ENCODE measurements at regions not wholly inside any gene's neighbourhood (a gene's known extent, or its start where the extent isn't known, plus 50 kb on each side); places are given as distances from the start of the nearest gene placed in this dataset.

DNA sequence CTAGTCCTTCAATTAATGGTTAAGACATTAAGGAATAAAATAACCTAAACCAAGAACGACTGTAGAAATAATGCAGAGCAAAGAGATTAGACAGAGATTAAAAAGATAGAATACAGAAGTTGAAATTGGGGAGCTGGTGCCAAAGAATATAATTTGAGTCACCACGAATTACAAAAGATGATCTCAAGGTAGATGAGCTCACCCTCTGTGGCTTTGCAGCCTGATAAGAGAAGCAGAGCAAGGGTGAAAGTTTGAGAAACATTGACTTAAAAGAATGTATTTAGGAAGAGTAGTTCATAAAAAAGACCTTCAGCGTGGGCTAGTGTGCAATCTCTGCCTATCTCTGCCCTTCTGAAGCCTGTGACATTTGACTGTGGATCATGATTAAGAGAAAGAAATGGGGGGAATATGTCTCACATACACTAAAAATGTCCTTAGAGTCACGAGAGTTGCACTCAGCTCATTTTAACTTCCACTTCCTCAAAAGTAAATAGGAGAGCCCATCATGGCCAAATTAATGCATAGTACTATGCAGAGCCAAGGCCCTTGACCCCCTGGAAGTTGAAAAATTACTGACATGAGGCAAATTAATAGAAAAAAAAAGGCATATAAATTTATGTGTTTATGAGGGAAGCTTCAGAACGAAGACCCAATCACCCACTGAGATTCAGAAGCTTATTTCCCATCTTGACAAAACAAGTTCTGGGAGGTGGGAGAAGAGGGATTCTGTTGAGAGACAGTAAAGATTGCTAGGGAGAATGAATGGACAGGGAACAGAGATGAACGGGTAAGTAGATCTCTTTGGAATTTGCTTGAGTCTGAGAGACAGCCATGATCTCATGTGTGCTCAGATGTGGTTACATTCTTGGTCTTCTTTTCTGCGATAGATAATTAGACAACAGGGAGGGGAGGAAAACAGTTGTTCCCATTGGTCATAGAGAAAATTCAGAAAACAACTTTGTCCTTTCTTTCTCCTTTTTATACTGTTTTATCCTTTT, 395.4 kb upstream of the LRRC7 start:
- no peak for DNase-seq

DNA sequence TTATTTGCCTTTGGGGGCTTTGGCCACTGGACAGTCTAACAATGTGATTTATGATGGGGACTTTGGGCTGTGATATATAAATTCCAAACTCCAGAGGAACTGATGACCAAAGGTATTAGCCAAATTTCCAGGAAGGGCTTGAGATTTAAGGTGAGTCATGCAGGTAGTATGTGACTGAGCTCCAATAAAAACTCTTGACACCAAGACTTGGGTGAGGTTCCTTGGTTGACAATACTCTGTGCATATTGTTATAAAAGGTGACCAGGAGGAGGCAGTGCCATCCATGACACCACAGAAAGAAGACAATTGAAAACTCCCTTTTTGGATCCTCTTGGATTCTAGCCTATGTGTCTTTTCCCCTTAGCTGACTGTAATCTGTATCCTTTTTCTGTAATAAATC, 392.7 kb upstream of the LRRC7 start:
- no peak for DNase-seq

DNA sequence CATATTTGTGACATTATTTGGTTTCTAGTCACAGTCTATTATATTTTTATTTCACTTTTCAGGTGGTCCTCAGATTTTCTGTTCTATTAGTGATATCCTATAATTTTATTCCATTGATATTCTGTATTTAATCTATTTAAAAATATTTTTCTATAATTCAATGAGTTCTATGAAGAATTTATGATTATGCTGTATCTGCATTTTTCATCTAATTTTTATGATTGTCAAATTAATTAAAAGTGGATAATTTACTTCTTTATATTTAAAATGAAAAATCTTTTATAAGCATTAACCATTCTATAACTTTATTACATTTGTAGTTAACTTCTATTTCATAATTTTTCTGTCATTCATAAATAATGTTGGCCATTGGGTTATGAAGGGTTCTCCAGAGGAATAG, 387.4 kb upstream of the LRRC7 start:
- DNase-seq = no peak

DNA sequence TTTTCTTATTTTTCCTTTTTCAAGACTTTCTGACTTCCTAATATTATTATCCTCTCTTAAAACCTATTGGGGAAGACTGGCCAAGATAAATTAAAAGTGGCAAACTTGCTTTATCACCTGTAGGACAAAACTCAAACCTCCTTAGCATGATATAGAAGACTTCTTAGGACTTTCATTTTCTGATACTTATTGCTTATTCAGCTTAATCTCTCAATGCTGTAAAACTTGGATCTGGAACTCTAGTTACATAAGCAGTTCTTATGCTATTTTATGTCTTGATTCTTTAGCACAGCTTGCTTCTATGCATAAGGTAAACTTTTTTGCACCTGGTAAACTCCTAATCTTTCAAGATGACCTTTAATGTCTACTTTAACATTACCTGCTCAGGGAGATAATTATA, 382.3 kb upstream of the LRRC7 start:
- no peak for DNase-seq

DNA sequence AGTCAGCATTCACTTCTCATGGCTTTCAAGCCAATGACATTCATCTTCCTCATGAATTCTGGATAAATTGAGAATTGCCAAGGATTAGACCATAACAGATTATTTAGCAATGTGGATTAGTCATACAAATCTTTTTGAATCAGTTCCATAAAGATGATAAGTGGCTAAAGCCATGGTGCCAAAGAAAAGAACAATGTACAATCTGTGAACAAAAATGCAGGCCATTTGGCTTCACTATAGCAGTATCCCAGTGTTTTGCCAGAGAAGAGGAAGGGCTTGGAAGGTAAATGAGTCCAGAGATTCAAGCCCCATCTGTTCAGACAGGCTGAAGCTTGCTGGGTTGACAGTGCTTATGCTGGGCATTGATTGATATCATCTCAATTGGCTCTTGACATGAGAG, 376.4 kb upstream of the LRRC7 start:
- peak; percentile 96 for DNase-seq

DNA sequence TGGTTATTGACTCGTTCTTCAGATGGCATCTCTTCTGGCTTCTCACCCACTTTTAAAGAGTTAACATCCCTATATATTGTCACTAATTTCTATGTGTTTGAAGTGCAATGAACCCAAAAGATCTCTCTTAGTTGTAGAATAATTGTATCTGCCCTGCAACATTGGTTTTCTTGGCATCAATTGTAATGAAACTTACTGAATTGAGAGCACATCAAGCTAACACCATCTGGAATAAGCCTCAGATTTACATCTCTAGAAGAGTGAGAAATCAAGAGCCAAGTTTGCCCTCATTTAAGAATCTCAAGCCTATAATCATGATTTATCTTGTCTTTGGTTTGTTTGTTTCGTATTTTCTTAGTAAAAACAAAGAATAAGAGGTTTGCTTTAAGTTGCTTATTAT, 372.6 kb upstream of the LRRC7 start:
- no peak for DNase-seq

DNA sequence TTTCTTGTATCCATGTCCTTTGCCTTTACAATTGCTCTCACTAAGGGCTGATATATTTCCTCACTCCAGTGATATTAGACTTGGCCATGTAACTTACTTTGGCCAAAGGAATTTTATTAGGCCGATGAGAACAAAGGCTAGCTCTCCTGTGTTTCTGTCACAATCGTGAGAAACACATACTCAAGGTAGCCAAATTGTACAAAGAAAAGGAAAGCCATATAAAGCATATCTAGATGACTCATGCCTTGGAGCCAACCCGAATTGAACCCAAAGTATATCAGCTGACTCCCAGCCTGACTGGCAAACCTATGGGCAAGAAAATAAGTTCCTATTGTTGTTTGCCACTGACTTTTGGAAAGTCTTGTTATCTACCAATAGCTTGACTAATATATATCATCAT, 371.7 kb upstream of the LRRC7 start:
- DNase-seq = no peak

DNA sequence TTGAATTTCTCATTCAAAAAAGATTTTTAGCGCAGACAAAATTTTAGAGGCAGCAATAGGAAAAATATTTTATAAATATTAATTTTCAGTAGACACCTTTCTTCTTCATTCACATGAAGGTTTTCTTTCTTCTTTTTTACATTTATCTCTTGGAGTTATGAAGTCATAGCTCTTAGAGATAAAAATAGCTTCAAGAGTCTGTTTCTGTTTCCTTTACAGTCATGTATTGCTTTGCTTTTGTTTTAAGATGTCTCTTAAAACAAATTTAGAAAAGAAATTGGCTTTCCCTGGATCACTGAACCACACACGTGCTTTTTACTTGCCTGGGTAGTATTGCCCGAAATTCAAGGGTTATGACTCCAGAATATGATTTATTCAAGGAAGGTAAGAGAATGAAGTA, 369.9 kb upstream of the LRRC7 start:
- DNase-seq = no peak

DNA sequence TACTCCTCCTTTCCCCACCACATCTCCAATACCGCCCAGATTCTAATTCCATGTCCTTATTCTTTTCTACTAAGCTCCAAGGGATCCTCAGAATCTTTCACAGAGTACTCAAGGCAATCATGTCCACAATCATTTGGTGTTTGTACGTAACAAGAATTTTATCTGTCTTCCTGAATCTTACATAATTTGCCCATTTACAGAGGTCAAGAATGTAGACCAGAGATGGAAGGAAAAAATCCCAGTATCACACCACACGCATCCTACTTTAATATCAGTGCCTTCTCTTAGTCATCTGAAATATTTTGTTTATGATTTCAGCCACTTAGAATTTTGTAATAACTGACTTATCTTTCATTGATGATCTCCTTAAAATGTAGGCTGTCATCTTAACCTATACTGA, 366.0 kb upstream of the LRRC7 start:
- no peak for DNase-seq

DNA sequence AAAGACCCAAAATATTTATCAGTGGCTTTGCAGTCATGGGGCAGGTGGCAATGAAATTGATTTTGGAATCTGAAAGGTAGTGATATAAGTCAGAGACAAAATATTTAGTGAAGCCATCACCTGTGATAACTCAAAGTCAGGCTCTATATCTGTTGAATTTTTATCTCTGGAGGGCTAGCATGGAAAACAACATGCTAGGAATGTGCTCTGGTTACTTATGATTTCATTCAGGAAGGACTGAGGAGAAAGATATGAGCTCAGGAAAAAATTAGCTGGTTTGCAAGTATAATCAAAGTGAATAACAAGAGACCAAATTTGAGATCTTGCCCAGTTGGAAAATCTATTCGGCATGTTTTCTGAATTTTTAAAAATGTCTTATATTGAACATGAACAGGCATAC, 364.6 kb upstream of the LRRC7 start:
- no peak for DNase-seq

DNA sequence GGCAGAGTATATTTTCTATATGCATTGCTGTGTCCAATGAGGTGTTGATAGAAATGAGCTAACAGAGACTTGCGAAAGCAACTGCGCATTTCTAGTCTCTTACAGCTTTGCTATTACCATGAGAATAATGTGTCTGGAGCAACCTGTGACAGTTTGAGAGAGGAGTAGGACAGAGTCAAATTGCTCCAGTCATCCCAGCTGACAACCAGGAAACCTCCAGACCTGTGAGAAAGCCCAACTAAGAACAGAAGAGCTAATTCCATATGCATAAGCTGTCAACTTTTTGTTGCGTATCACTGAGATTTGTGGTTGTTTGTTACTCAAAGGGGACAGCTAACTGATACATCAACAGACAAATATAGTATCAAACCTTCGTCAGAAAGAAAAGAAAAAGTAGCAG, 354.1 kb upstream of the LRRC7 start:
- DNase-seq = no peak

DNA sequence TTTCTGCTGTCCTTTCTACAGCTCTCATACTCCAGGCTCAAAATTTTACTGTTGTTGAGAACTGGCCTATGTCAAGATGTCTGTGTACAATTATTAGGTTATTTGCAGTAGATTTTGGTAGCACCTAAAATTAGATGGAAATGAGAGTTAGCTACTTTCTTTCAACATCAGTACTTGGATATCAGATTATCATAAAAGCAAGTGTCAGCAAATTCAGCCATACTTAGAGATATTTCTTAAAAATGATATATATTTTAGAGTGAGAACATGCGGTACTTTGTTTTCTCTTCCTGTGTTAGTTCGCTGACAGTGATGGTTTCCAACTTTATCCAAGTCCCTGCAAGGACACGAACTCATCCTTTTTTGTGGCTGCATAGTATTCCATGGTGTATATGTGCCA, 351.8 kb upstream of the LRRC7 start:
- DNase-seq = no peak

DNA sequence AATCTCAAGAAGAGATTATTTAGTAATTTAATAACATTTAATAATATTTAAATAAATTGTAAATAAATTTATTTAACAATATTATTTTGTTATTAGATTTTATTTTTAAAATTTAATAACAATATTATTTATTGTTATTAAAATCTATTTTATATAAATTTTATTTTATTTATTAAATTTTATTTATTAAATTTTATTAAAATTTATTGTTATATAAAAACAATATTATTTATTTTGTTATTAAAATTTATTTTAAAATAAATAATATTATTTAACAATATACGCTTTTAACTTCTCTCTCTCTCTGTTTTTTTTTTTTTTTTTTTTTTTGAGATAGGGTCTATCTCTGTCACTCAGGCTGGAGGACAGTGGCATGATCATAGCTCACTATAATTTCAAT, 347.1 kb upstream of the LRRC7 start:
- DNase-seq = no peak

DNA sequence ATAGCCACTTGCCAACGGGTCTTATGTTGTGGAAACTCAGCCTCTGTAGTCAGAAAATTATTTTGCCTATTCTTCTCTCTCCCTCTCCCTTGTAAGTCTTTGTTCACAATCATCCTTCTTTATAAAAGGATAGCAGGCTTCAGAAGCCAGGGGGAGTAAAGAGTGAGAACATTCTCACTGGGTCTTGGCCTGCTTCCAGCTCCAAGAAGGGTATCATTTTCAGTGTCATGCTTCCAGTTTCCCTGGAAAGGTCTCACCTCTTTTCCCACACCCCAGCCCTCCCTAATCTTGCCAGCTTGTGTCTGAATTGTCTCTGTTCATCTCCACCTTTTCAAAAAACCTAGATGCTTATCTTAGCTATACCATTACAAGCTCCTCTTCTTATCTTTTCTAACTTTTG, 346.2 kb upstream of the LRRC7 start:
- DNase-seq = no peak

DNA sequence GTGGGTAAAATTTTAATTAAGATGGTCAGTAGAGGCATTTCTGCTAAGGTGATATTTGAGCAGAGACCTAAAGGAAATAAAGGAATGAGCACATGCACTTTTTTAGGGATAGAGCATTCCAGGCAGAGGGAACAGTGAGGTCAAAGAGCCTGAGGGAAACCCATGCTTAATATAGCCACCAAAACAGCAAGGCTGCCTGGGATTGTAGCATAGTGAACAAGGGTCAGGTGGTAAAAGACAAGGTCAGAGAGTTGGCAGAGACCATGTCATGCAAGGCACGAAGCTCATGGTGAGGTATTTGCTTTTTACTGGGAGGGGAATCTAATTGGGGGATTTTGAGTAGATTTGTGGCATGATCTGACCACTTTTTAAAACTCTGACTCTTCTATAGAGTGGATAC, 344.6 kb upstream of the LRRC7 start:
- no peak for DNase-seq

DNA sequence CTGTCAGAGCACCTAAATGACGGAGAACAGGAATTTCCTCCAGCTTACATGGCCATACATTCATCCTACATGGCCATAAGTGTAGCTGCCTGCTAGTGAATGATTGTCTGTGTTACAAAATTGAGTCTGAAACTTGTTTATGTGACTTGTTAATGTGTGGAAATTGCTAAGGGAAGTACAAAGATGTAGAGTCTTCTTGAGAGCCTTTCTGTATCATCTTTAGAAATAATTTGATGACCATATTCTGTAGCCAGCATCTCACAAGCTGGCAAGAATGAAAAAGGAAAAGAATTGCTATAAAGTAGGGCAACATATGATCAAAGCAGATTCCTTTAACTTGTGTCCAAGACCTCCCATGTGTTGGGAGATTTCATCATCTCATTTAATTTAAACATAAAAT, 339.2 kb upstream of the LRRC7 start:
- DNase-seq = no peak

DNA sequence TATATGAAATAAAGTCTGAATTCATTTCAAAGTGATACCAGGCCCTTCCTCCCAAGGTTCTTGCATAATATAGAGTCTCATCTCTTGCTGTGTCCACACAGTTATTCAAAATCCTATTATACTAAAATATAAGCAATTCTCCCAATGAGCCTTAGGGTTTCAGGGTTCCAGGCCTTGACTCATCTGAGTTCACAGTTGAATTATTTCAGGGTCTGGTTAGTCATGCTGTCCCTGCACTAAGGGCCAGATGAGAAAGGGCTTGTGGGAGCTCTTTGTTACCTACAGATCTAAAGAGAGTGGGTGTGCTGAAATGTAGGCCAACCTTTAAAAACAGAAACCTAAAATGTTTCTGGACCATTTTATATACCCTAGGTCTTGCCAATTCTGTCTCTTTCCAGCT, 337.5 kb upstream of the LRRC7 start:
- DNase-seq = no peak

DNA sequence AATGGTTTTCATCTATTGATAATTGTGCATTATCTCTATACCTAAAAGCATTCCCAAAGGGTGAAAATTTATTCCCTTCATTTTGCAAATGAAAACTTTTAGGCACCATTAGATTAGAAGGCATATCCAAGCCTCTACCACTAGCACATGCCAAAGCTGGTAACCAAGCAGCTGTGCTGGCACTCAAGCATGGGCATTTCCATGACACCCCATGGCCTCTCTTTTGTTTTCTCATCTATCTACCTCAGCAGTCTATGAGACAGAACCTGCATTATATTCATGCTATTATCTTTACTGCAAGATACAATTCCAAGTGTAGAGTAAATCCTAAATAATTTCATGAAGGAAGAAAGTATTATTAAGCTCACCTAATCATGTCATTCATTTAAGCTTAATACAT, 334.3 kb upstream of the LRRC7 start:
- no peak for DNase-seq

DNA sequence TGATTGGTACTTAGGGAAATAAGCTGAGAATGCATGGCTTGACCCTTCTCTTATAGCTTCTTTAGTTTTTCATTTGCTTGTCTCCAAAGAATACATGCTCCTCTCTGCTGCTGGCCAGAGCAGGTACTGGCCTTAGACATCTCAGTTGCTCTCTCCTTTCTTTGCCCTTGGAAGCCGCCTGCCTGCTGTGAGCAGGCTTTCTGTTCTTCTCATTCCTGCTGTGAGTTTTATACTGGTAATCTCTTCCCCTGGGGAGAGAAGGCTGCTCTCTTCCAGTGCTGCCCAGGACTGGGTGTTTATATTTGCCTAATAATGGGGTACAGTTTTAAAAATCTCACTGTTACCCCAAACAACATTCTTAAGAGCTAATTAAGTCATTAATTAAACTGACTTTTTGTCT, 323.5 kb upstream of the LRRC7 start:
- DNase-seq = no peak

DNA sequence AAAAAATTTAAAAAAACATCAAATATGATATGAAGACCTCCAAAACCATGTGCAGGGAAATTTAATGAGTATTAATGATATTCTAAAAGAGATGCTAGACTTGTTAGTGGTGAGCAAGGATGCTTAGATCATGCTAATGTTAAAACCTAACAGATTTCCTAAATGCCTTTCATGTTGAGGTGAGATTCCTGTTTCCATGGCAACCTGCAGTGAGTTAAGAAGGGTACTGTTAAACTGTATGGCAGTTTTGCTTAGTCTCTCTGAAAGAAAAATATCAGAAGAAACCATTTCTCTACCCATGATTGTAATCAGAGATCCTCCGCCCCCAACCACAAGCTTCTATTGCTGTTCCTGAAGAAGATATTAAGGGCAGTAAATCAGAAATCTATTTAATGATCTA, 321.6 kb upstream of the LRRC7 start:
- no peak for DNase-seq

DNA sequence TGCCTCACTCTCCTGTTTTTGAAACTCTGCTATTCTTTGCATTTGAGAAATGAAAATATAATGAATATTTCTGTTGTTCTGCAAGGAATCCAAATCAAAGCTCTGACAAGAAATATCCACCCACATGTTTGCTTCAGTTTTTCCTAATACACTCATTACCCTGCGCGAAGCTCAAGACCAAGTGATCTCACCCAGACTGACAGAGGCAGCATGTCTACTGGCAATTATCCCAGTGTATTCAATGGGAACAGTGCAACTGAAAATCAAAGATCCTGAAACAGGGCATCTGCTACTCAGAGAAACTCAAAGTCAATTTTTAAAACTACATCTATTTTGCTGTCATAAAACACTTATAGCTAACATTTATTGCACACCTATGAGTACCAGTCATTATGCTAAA, 321.0 kb upstream of the LRRC7 start:
- no peak for DNase-seq

DNA sequence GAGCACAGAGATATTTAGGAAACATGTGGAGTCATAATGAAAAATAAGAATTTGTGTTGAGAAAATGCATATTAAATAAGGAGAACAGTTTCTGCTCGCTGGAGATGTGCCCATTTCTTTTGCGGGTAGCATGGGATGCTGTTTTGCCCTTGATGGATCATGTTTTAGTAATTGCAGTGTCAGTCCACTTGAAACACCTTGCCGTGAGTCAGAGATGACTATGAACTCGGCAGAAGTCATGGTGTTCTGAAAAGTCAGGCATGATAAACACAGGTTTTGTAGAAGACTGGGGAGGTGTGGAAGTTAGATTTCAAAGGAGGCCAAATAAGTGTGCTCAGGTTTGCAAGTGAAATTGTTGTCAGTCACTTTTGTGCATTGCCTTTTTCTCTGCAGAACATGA, 315.0 kb upstream of the LRRC7 start:
- no peak for DNase-seq

DNA sequence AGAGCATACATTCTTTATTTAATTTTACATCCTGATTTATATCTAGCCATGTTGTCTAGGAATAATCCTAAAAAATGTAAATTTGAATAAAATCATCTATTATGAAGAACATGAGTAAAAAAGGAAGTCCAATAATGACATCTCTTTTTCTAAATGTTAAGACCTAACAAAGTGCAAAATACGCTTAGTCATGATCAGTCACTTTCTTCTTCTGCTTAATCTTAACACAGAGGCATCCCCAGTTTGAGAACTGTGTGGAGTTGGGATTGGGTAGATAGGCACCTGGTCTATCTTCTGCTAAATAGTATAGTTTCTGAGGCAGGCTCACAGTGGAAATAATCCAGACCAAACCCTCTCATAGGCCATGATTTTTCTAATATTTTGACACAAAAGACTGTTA, 311.7 kb upstream of the LRRC7 start:
- DNase-seq = no peak

DNA sequence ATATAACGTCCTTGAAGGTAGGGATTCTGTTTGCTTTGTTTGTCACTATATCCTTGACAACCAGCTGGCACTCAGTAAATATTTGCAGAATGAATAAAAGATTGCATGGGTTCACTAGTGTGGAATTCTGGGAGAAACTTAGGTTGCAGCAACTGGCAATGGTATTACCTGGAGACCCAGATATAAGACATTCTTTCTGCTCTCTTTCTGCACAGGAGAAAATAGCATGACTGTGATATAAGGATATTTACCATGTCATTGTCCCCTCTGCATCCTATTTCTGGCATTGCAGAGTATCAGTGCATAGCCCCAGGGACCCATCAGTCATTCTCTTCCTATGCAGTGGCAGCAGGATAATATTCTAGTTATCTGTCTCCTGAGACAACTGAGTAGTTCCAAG, 308.9 kb upstream of the LRRC7 start:
- no peak for DNase-seq

DNA sequence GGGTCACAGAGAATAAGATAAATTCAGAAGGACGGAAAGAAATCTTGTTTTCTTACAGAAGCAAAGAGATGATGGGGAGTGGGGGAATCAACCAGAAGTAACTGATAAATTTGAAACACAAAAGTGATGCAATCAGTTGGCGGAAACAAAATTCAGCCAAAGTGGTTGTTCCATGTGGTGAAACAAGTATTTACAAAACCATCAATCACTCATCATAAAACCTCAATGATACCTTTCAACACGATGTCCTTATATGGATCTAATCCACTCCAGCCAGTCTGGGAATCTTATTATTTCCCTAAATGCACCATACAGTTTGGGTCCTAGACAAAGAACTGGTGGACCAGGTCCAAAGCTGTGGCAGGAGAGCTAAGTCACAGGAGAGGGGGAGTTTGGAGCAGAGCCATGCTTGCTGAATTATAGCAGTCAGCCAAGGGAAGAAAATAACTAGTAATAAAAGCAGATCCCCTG, 303.8 kb upstream of the LRRC7 start:
- no peak for DNase-seq
